Neutrophil (primary cell): ENCODE measurements at regions not wholly inside any gene's neighbourhood (a gene's known extent, or its start where the extent isn't known, plus 50 kb on each side); places are given as distances from the start of the nearest gene placed in this dataset.
"Not testable (repeated sequence)": the region's sequence is repeated elsewhere in the genome, so short reads cannot be mapped to it uniquely, and the experiment has no call there.

ENCODE experiments used
- H3K27ac ChIP-seq: fragments of 200-600 bp; sonication (generic); 2 replicates; pipeline ENCODE4 v1.5.1; 2016; ENCODE audit warnings: mild to moderate bottlenecking, moderate library complexity
- H3K27me3 ChIP-seq: fragments of 200-600 bp; sonication (generic); 2 replicates; pipeline ENCODE4 v1.6.0; 2016; ENCODE audit warnings: mild to moderate bottlenecking
- H3K36me3 ChIP-seq: fragments of 200-600 bp; sonication (generic); 2 replicates; pipeline ENCODE4 v1.5.1; 2017
- H3K4me1 ChIP-seq, 2 experiments: fragments of 200-600 bp in 1 of 2; sonication (generic) in 1 of 2; 1 replicate in 1 of 2; 2 replicates in 1 of 2; pipeline versions ENCODE4 v1.5.1 to v1.6.1; 2013 to 2016; ENCODE audit warnings: low read depth in 1 of 2, low read length in 1 of 2, mild to moderate bottlenecking in 1 of 2, moderate library complexity in 1 of 2; ENCODE audit not compliant: control insufficient read depth in 1 of 2, insufficient read depth in 1 of 2
- H3K4me3 ChIP-seq, 2 experiments: fragments of 200-600 bp in 1 of 2; sonication (generic) in 1 of 2; 1 replicate in 1 of 2; 2 replicates in 1 of 2; pipeline ENCODE4 v1.5.1; 2013 to 2016; ENCODE audit warnings: low read depth in 1 of 2, low read length in 1 of 2, mild to moderate bottlenecking in 1 of 2, moderate library complexity in 1 of 2
- H3K9me3 ChIP-seq: fragments of 200-600 bp; sonication (generic); 2 replicates; pipeline ENCODE4 v1.5.1; 2016
- CTCF ChIP-seq: fragments of 200-600 bp; sonication (generic); IDR thresholded peaks from 2 replicates; pipeline ENCODE4 v1.5.1; 2016; ENCODE audit warnings: antibody characterized with exemption

DNA sequence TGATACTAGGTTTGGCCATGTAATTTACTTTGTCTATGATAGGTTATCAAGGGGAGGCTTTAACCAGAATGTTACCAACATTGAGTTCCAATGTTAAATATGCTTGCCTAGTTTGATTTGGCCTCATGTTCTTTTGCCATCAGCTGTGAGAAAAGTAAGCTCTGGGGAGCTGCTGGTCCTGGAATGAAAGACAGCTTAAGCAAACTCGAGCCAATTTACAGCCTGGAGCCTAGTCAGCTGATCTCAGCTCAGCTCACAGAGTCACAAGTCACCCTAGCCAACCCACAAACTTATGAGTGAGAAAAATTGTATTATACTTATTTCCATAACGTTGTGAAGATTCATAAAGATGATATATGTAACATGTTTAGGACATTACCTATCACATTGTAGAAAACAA, 426.7 kb downstream of the RWDD3 start:
- TF ChIP-seq CTCF: no peak
- Histone ChIP-seq H3K4me1 (no peaks in the 10 kb centered on the region), H3K9me3 (peaks cover 8% of the 10 kb centered on the region), H3K27me3 (no peaks in the 10 kb centered on the region), H3K27ac (no peak overlapping the region), H3K4me3 (no peak overlapping the region), H3K36me3 (no peaks in the 10 kb centered on the region)

DNA sequence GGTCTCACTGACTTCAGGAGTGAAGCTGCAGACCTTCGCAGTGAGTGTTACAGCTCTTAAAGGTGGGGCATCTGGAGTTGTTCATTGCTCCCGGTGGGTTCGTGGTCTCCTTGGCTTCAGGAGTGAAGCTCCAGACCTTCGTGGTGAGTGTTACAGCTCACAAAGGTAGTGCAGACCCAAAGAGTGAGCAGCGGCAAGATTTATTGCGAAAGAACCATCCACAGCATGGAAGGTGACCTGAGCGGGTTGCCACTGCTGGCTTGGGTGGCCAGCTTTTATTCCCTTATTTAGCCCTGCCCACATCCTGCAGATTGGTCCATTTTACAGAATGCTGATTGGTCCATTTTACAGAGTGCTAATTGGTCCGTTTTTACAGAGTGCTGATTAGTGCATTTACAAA, 429.5 kb downstream of the RWDD3 start:
- H3K27me3 ChIP-seq, H3K4me3 ChIP-seq, H3K9me3 ChIP-seq, H3K4me1 ChIP-seq, H3K27ac ChIP-seq, H3K36me3 ChIP-seq: not testable (repeated sequence)

DNA sequence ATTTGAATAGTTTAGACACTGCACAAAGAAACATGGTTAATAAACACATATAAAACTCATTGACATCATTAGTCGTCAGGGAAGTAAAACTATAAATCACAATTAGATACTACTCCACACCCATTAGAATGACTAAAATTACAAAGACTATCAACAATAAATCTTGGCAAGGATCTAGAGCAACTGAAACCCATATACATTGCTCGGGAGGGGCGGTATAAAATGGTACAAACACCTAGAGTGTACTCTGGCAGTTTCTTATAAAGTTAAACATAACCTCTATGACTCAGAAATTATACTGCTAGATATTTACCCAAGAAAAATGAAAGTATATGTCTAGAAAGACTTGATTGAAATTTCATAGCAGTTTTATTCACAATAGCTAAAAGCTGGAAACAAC, 434.2 kb downstream of the RWDD3 start:
- no peak overlapping the region for H3K4me3 ChIP-seq
- H3K9me3 ChIP-seq: no peaks in the 10 kb centered on the region
- H3K27me3 ChIP-seq: no peaks in the 10 kb centered on the region
- no peaks in the 10 kb centered on the region for H3K36me3 ChIP-seq
- H3K4me1 ChIP-seq: no peaks in the 10 kb centered on the region
- H3K27ac ChIP-seq: no peak overlapping the region
- TF ChIP-seq CTCF: no peak

- H3K4me1 ChIP-seq, H3K27me3 ChIP-seq, H3K9me3 ChIP-seq, H3K4me3 ChIP-seq, H3K36me3 ChIP-seq, H3K27ac ChIP-seq: not testable (repeated sequence)
Observed at GRCh38 chr1:95669638-95670037, 435.6 kb downstream of the RWDD3 start.

GRCh38 chr1:95671098-95671497, 437.1 kb downstream of the RWDD3 start:
- no peaks in the 10 kb centered on the region for H3K36me3 ChIP-seq
- no peaks in the 10 kb centered on the region for H3K4me1 ChIP-seq
- no peak overlapping the region for H3K4me3 ChIP-seq
- H3K27ac ChIP-seq: no peak overlapping the region
- no peaks in the 10 kb centered on the region for H3K27me3 ChIP-seq
- H3K9me3 ChIP-seq: no peaks in the 10 kb centered on the region
- TF ChIP-seq CTCF: no peak

GRCh38 chr1:95679262-95679661, 445.3 kb downstream of the RWDD3 start:
- Histone ChIP-seq H3K27me3 (no peaks in the 10 kb centered on the region), H3K9me3 (no peaks in the 10 kb centered on the region), H3K36me3 (no peaks in the 10 kb centered on the region), H3K4me1 (no peaks in the 10 kb centered on the region), H3K4me3 (no peak overlapping the region), H3K27ac (no peak overlapping the region)
- no peak for TF ChIP-seq CTCF

DNA sequence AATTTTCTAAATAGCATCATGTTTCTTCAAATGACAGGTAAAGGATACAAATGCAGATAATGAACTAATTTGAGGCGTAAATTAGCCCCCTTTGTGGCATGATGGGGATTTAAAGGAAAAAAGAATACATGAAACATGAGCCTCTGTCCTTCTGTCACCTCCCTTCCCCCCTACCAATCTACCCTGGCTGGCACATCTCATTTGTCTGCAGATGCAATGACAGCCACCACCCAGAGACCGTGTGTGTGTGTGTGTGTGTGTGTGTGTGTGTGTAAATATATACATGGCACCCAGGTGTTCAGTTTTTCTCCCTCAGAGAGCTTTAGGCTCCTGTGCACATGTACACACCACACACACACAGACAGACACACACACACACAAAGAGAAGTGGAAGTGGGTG, 451.1 kb downstream of the RWDD3 start:
- Histone ChIP-seq H3K9me3 (no peaks in the 10 kb centered on the region), H3K4me3 (no peak overlapping the region), H3K27me3 (no peaks in the 10 kb centered on the region), H3K4me1 (no peaks in the 10 kb centered on the region), H3K36me3 (no peaks in the 10 kb centered on the region), H3K27ac (no peak overlapping the region)
- TF ChIP-seq CTCF: no peak
